ENCODE measurements at regions not wholly inside any gene's neighbourhood (a gene's known extent, or its start where the extent isn't known, plus 50 kb on each side); places are given as distances from the start of the nearest gene placed in this dataset.

DNA sequence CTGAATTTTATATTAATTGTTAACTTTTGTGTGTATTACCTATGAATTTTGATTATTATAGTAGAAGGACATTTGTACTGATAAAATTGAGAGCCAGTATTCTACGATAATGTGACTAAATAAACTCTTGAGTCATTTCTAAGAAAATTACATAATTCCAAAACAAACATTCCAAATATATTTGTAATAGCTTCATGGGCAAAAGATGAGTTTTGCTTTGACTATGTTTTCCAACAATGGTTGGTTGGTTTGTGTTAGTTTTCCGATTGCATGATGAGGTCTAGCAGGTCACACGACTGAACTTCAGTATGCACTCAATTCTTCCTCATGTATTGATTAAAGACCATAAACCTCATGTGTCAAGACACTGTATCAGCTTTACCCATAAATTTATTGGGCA lies 71.7 kb upstream of the WDR75 start:
- no peak for DNase-seq (ENCODE audit: low spot score)

GRCh38 chr2:189370719-189371118 lies 70.6 kb upstream of the WDR75 start:
- DNase-seq (ENCODE audit: low spot score) = no peak

GRCh38 chr2:189372688-189373257 lies 68.5 kb upstream of the WDR75 start:
- no peak for DNase-seq (ENCODE audit: low spot score)

- DNase-seq (ENCODE audit: low spot score) = no peak
Measured at GRCh38 chr2:189374481-189374880, 66.8 kb upstream of the WDR75 start.

- DNase-seq (ENCODE audit: low spot score) = no peak
Measured at GRCh38 chr2:189375842-189376241, 65.4 kb upstream of the WDR75 start.

- DNase-seq (ENCODE audit: low spot score) = no peak
Measured at GRCh38 chr2:189379287-189379630, 62.0 kb upstream of the WDR75 start.

DNA sequence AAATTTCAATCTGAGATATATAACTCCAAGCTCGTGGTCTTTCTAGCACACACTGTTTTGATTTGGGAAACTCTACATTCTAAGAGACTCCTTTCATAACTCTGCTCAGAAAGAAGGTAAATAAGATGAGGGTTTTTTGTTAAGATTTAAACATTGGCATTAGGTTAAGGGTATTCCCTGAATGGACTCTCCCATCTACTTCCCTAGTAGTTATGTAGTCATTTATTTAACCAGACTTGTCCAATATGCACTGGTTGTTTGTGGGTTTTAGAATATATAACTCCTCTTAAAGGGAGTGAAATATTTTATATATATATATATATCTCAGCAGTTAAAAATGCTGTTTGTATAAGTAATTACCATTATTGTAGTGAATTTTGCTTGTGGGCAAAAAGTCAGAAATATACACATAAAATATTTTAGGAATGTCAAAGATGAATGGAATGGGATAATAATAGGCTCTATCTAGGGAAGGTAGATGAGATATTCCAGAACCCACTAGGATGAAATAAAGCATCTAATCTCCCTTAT lies 61.5 kb upstream of the WDR75 start:
- no peak for DNase-seq (ENCODE audit: low spot score)

DNA sequence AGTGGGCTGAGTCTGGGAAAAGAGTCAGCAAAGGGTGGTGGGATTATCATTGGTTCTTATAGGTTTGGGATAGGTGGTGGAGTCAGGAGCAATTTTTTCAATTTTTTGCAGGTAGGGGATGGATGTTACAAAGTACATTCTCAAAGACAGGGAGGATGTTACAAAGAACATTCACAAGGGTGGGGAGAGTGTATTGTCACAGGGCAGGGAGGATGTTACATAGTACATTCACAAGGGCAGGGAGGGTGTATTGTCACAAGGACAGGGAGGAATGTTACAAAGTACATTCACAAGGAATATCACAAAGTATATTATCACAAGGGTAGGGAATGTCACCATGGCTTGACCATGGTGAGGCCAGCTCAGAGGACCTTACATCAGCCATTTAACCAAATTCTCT lies 58.6 kb upstream of the WDR75 start:
- DNase-seq (ENCODE audit: low spot score) = no peak

DNA sequence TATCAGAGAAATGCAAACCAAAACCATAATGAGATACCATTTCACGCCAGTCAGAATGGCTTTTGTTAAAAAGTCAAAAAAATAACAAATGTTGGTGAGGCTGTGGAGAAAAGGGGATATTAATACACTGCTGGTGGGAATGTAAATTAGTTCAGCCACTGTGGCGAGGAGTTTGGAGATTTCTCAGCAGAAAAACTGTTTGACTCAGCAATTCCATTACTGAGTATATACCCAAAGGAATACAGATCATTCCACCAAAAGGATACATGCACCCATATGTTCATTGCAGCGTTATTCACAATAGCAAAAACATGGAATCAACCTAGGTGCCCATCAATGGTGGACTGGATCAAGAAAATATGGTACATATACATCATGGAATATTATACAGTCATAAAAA lies 54.5 kb upstream of the WDR75 start:
- no peak for DNase-seq (ENCODE audit: low spot score)

GRCh38 chr2:189391201-189391600 lies 50.1 kb upstream of the WDR75 start:
- no peak for DNase-seq (ENCODE audit: low spot score)

All from SW480 (cell line).